ENCODE measurements at regions not wholly inside any gene's neighbourhood (a gene's known extent, or its start where the extent isn't known, plus 50 kb on each side); places are given as distances from the start of the nearest gene placed in this dataset.

- TF ChIP-seq GATA2 (IDR thresholded peaks at IDR 0.05; ENCODE audit: low read depth, low read length) (no peak), GATA3 (IDR thresholded peaks at IDR 0.05; ENCODE audit: low read depth, low read length) (no peak)
Measured at GRCh38 chr5:67561151-67561932, 364.7 kb upstream of the CD180 start.
